Limb (tissue), 2 donors: ENCODE measurements at regions not wholly inside any gene's neighbourhood (a gene's known extent, or its start where the extent isn't known, plus 50 kb on each side); places are given as distances from the start of the nearest gene placed in this dataset.

Experiments used
- DNase-seq, 2 donors: peaks; one replicate each; pipeline ENCODE4 v3.0.0-alpha.2; 2016; ENCODE audit errors: extremely low spot score in 2 of 2

- no peak for DNase-seq
Observed at GRCh38 chr11:82676483-82677094, 57.1 kb downstream of the FAM181B start.

- DNase-seq: no peak
Observed at GRCh38 chr11:82675838-82676237, 57.8 kb downstream of the FAM181B start.

GRCh38 chr11:82673631-82674030 is 60.0 kb downstream of the FAM181B start:
- no peak for DNase-seq

- no peak for DNase-seq
Observed at GRCh38 chr11:82671451-82671850, 62.2 kb downstream of the FAM181B start.

- no peak for DNase-seq
Observed at GRCh38 chr11:82663535-82663934, 70.1 kb downstream of the FAM181B start.

GRCh38 chr11:82653752-82654151 is 79.9 kb downstream of the FAM181B start:
- no peak for DNase-seq

GRCh38 chr11:82639251-82639650 is 94.4 kb downstream of the FAM181B start:
- no peak for DNase-seq

GRCh38 chr11:82636615-82637014 is 97.0 kb downstream of the FAM181B start:
- no peak for DNase-seq

GRCh38 chr11:82634091-82634490 is 99.6 kb downstream of the FAM181B start:
- DNase-seq: no peak

GRCh38 chr11:82631722-82632630 is 101.7 kb downstream of the FAM181B start:
- peak in 1 of 2 donors; percentile 10 for DNase-seq

- no peak for DNase-seq
Observed at GRCh38 chr11:82610671-82611070, 123.0 kb downstream of the FAM181B start.

GRCh38 chr11:82606738-82607137 is 126.9 kb downstream of the FAM181B start:
- DNase-seq: no peak

- DNase-seq: no peak
Observed at GRCh38 chr11:82601711-82602110, 132.0 kb downstream of the FAM181B start.

GRCh38 chr11:82599836-82600235 is 133.8 kb downstream of the FAM181B start:
- DNase-seq: no peak

GRCh38 chr11:82586581-82586980 is 147.1 kb downstream of the FAM181B start:
- no peak for DNase-seq

- DNase-seq: no peak
Observed at GRCh38 chr11:82577246-82577645, 156.4 kb downstream of the FAM181B start.

GRCh38 chr11:82560836-82561235 is 172.8 kb downstream of the FAM181B start:
- no peak for DNase-seq

GRCh38 chr11:82559609-82560008 is 174.1 kb downstream of the FAM181B start:
- DNase-seq: no peak

- no peak for DNase-seq
Observed at GRCh38 chr11:82557274-82557673, 176.4 kb downstream of the FAM181B start.

- DNase-seq: no peak
Observed at GRCh38 chr11:82556210-82556609, 177.5 kb downstream of the FAM181B start.

GRCh38 chr11:82546661-82547557 is 186.8 kb downstream of the FAM181B start:
- peak in 1 of 2 donors; percentile 12 for DNase-seq

- no peak for DNase-seq
Observed at GRCh38 chr11:82539669-82540068, 194.0 kb downstream of the FAM181B start.
